Embryonic facial prominence (tissue), 1 donor: ENCODE measurements at regions not wholly inside any gene's neighbourhood (a gene's known extent, or its start where the extent isn't known, plus 50 kb on each side); places are given as distances from the start of the nearest gene placed in this dataset.
"Not testable (repeated sequence)": the region's sequence is repeated elsewhere in the genome, so short reads cannot be mapped to it uniquely, and the experiment has no call there.

Experiments
- DNase-seq: peaks from one replicate; pipeline ENCODE4 v3.0.0-alpha.2; 2016; ENCODE audit errors: extremely low spot score

GRCh38 chr7:94104301-94104700 lies 100.1 kb upstream of the BET1 start:
- no peak for DNase-seq

GRCh38 chr7:94109556-94109955 lies 105.4 kb upstream of the BET1 start:
- no peak for DNase-seq

- no peak for DNase-seq
Measured at GRCh38 chr7:94111009-94111408, 106.9 kb upstream of the BET1 start.

- no peak for DNase-seq
Measured at GRCh38 chr7:94115316-94115715, 111.2 kb upstream of the BET1 start.

GRCh38 chr7:94123136-94123535 lies 119.0 kb upstream of the BET1 start:
- no peak for DNase-seq

GRCh38 chr7:94127026-94127425 lies 122.9 kb upstream of the BET1 start:
- DNase-seq: no peak

GRCh38 chr7:94128072-94128471 lies 123.9 kb upstream of the BET1 start:
- DNase-seq: no peak

GRCh38 chr7:94129443-94130140 lies 125.4 kb upstream of the BET1 start:
- no peak for DNase-seq

- no peak for DNase-seq
Measured at GRCh38 chr7:94130716-94131115, 126.6 kb upstream of the BET1 start.

- DNase-seq: no peak
Measured at GRCh38 chr7:94133460-94133859, 129.3 kb upstream of the BET1 start.

- DNase-seq: no peak
Measured at GRCh38 chr7:94135180-94135579, 131.0 kb upstream of the BET1 start.

GRCh38 chr7:94142281-94142680 lies 138.1 kb upstream of the BET1 start:
- no peak for DNase-seq

- no peak for DNase-seq
Measured at GRCh38 chr7:94145602-94146001, 141.4 kb upstream of the BET1 start.

GRCh38 chr7:94146408-94146807 lies 142.3 kb upstream of the BET1 start:
- DNase-seq: no peak

- DNase-seq: no peak
Measured at GRCh38 chr7:94149789-94150545, 145.8 kb upstream of the BET1 start.

- DNase-seq: no peak
Measured at GRCh38 chr7:94154182-94154581, 150.0 kb upstream of the BET1 start.

GRCh38 chr7:94154858-94155257 lies 150.7 kb upstream of the BET1 start:
- no peak for DNase-seq

- DNase-seq: not testable (repeated sequence)
Measured at GRCh38 chr7:94157659-94158306, 153.6 kb upstream of the BET1 start.

GRCh38 chr7:94160719-94161435 lies 156.7 kb upstream of the BET1 start:
- DNase-seq: no peak

GRCh38 chr7:94161476-94161875 lies 157.3 kb upstream of the BET1 start:
- DNase-seq: no peak

GRCh38 chr7:94169682-94170081 lies 165.5 kb upstream of the BET1 start:
- no peak for DNase-seq

- no peak for DNase-seq
Measured at GRCh38 chr7:94170836-94171235, 166.7 kb upstream of the BET1 start.
